C4-2B (cell line): ENCODE measurements at regions not wholly inside any gene's neighbourhood (a gene's known extent, or its start where the extent isn't known, plus 50 kb on each side); places are given as distances from the start of the nearest gene placed in this dataset.

Source experiments
- ZFX ChIP-seq: fragments of 450-650 bp; IDR thresholded peaks from 2 replicates; pipeline ENCODE4 v1.6.1; 2017
- TF ChIP-seq, protein P1 (sequence below): fragments of 450-650 bp; conservative IDR thresholded peaks from 2 replicates; pipeline ENCODE4 v1.5.1; 2017; ENCODE audit warnings: mild to moderate bottlenecking

DNA sequence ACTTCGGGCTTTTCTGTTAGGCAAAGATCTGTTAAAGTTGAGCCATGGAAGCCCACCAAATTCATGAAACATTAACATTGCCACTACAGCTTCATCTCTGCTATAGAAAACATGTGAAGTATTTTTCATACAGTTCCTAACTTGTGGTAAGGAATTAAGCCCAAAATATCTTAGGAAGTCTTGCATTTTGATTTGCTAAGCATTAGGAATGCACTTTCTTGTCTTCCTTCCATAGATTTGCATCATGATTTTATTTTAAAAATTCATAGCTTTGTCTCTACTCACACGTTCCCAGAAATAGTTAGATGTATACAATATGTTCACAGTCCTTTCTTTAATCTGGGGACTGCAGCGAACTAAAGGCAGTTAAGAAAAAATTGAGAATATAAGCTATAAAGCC is 325.6 kb downstream of the CENPW start:
- TF ChIP-seq, protein P1, sequence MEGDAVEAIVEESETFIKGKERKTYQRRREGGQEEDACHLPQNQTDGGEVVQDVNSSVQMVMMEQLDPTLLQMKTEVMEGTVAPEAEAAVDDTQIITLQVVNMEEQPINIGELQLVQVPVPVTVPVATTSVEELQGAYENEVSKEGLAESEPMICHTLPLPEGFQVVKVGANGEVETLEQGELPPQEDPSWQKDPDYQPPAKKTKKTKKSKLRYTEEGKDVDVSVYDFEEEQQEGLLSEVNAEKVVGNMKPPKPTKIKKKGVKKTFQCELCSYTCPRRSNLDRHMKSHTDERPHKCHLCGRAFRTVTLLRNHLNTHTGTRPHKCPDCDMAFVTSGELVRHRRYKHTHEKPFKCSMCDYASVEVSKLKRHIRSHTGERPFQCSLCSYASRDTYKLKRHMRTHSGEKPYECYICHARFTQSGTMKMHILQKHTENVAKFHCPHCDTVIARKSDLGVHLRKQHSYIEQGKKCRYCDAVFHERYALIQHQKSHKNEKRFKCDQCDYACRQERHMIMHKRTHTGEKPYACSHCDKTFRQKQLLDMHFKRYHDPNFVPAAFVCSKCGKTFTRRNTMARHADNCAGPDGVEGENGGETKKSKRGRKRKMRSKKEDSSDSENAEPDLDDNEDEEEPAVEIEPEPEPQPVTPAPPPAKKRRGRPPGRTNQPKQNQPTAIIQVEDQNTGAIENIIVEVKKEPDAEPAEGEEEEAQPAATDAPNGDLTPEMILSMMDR, result no peak
- TF ChIP-seq ZFX, result no peak
